Pancreas (tissue), 10 donors: ENCODE measurements at regions not wholly inside any gene's neighbourhood (a gene's known extent, or its start where the extent isn't known, plus 50 kb on each side); places are given as distances from the start of the nearest gene placed in this dataset.

Experiments
- ATAC-seq, 4 donors: fragments of 200-7000 bp; cut with Tn5 transposase; one replicate each; pipeline versions ENCODE4 v1.8.0 to v1.9.1; 2020; ENCODE audit warnings: mild to moderate bottlenecking in 4 of 4, moderate library complexity in 4 of 4
- DNase-seq, 6 donors: peaks; one replicate each; pipeline ENCODE4 v3.0.0-alpha.2; 2020
- FAIRE-seq: peaks from 2 replicates; lab custom pipeline; 2012; peaks lifted over from hg19 to GRCh38; lab: Jason Lieb, UNC
- H3K27ac ChIP-seq, 4 donors: fragments of 200-600 bp; sonication (generic); 1 replicate in 3 of 4; 2 replicates in 1 of 4; pipeline versions ENCODE4 v1.5.0 to v1.8.0; 2020
- H3K27me3 ChIP-seq, 4 donors: fragments of 200-600 bp; one replicate each; pipeline ENCODE4 v1.8.0; 2021
- H3K36me3 ChIP-seq, 3 donors: fragments of 200-600 bp; sonication (generic) in 1 of 3; one replicate each; pipeline versions ENCODE4 v1.5.0 to v1.8.0; 2020 to 2021
- H3K4me1 ChIP-seq, 3 donors: fragments of 200-600 bp; one replicate each; pipeline ENCODE4 v1.8.0; 2021
- H3K4me3 ChIP-seq, 4 donors: fragments of 200-600 bp; sonication (generic) in 2 of 4; one replicate each; pipeline versions ENCODE4 v1.5.0 to v1.8.0; 2020 to 2021
- H3K9me3 ChIP-seq, 4 donors: fragments of 200-600 bp; one replicate each; pipeline ENCODE4 v1.8.0; 2021
- WGBS, 2 donors: extraction: QIAGEN DNeasy Blood & Tissue Kit; methylation state at CpG; one replicate each; pipeline ENCODE4 v1.1.7; 2013; 5-methylcytosine and 5-hydroxymethylcytosine counted together
- intact Hi-C, 3 donors: fragments of 100-400 bp; cut with DNase I; formaldehyde crosslinking; loops; one replicate each; pipeline versions ENCODE4 v1.11.1 to v1.14.2; 2022
- TF ChIP-seq, protein P1 (sequence below), 4 donors: fragments of 200-600 bp; sonication (generic) in 3 of 4; IDR thresholded peaks; one replicate each; pipeline versions ENCODE4 v1.5.0 to v1.8.0; 2021; ENCODE audit warnings: antibody characterized with exemption in 4 of 4
- donor health status: healthy with polysubstance abuse.
- donor health status: DM: no; HTN: no; CAD: no; lungs with moderate emphysema.
- donor health status: DM: no; HTN: no; CAD: no.
- donor health status: control.
- donor health status: control.
- donor health status: Bipolar disorder and iron deficiency.
- donor health status: DM: yes; HTN: yes; CAD: no.
- donor health status: DM: no; HTN: no; CAD: no.
- donor health status: DM: no; HTN: no; CAD: no.
- donor health status: DM: yes; HTN: yes; CAD: no.

DNA sequence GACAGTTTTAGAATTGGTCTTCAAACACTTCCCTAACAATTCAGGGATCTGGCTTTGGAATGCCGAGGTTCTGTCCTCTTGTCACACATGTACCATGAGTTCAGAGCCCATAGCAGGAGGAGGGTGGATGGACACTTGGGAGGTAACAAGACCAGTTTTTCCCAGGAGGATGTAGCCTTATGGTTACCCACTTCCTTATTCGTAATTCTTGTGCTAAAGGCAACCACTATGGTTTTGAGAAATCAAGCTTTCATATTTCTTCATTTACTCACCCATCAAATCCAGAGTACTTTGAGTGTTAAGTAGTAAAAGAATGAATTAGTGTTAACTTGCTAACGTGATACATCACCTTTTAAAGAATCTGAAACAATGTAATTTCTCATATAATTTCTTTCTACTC, 479.6 kb upstream of the ALCAM start:
- H3K27me3 ChIP-seq, result no peaks in the 10 kb centered on the region
- 49 to 53% methylated on average over 3 of the region's 3 CpGs for WGBS, 2 donors

DNA sequence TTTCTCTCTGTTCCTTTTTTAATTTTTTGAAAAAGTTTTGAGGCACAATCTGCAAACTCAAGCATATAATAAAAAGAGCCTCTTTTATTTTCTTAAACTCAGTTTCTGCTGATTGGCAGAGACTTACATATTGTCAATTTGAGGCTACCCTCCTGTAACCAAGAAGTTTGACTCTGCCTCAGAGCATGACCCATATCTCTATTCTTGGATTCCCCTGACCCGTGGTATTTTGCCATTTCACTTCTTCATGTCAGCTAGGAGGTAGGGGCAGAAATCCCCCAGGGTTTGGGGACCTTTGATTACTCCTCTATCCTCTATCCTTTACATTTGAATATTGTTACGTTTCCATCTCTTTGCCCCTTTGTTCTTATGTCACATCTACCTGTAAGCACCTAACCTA, 479.1 kb upstream of the ALCAM start:
- whole genome bisulfite sequencing, 2 donors, result 57 to 61% methylated on average over 2 of the region's 2 CpGs
- intact Hi-C loops, result no loop called here
- Histone ChIP-seq H3K4me3 (no peak overlapping the region), H3K27me3 (no peaks in the 10 kb centered on the region), H3K36me3 (no peaks in the 10 kb centered on the region), H3K9me3 (no peaks in the 10 kb centered on the region), H3K4me1 (no peaks in the 10 kb centered on the region), H3K27ac (no peak overlapping the region)
- DNase-seq, result no peak
- ATAC-seq, result no peak
- FAIRE-seq, result no peak
- TF ChIP-seq, protein P1, sequence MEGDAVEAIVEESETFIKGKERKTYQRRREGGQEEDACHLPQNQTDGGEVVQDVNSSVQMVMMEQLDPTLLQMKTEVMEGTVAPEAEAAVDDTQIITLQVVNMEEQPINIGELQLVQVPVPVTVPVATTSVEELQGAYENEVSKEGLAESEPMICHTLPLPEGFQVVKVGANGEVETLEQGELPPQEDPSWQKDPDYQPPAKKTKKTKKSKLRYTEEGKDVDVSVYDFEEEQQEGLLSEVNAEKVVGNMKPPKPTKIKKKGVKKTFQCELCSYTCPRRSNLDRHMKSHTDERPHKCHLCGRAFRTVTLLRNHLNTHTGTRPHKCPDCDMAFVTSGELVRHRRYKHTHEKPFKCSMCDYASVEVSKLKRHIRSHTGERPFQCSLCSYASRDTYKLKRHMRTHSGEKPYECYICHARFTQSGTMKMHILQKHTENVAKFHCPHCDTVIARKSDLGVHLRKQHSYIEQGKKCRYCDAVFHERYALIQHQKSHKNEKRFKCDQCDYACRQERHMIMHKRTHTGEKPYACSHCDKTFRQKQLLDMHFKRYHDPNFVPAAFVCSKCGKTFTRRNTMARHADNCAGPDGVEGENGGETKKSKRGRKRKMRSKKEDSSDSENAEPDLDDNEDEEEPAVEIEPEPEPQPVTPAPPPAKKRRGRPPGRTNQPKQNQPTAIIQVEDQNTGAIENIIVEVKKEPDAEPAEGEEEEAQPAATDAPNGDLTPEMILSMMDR (IDR thresholded peaks at IDR 0.05), result no peak

More for the DNA sequence above, 479.6 kb upstream of the ALCAM start:
- no peak overlapping the region for H3K4me3 ChIP-seq
- intact Hi-C loops, result no loop called here
- H3K9me3 ChIP-seq, result no peaks in the 10 kb centered on the region
- FAIRE-seq, result no peak
- no peak overlapping the region for H3K27ac ChIP-seq
- no peaks in the 10 kb centered on the region for H3K36me3 ChIP-seq
- no peak for DNase-seq
- ATAC-seq, result no peak
- no peaks in the 10 kb centered on the region for H3K4me1 ChIP-seq
- TF ChIP-seq, protein P1 (IDR thresholded peaks at IDR 0.05), result no peak

DNA sequence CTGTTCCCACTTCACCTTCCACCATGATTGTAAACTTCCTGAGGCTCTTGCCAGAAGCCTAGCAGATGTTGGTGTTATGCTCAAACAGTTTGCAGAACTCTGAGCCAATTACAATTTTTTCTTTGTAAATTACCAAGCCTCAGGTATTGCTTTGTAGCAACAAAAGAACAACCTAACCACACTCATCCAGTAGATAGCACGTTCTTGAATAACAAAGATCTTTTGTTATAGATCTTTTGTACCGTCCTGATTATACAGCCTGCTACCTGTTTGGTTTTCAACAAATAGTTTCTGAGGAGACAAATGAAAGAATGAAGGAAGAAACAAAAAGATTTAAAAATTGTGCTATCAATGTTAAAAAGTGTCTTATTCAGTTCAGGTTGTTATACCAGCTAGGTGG, 474.7 kb upstream of the ALCAM start:
- no peak for DNase-seq
- TF ChIP-seq, protein P1 (IDR thresholded peaks at IDR 0.05), result no peak
- no peak overlapping the region for H3K4me3 ChIP-seq
- WGBS, 2 donors, result 57 to 62% methylated on average over 2 of the region's 2 CpGs
- no peaks in the 10 kb centered on the region for H3K4me1 ChIP-seq
- no peaks in the 10 kb centered on the region for H3K9me3 ChIP-seq
- no peak for ATAC-seq
- H3K27me3 ChIP-seq, result no peaks in the 10 kb centered on the region
- no peak for FAIRE-seq
- H3K27ac ChIP-seq, result no peak overlapping the region
- H3K36me3 ChIP-seq, result no peaks in the 10 kb centered on the region
- intact Hi-C loops, result no loop called here

DNA sequence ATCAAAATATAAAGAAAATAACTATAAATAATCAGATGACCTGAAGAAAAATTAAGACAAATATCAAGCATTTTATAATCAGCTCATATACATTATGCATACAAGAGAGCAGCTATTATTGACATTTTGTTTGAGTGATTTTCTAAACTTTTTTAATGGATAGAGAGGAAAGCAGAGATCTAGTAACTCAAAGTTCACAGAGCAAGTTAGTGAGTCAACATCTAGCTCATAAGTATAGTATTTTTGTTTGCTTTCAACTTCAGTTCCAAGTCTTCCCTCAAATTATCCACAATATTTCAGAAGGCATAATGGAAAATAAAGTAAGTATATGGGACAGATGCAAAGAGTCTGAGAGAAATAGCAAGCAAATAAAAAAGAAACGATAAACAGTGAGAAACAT, 470.1 kb upstream of the ALCAM start:
- H3K36me3 ChIP-seq, result no peaks in the 10 kb centered on the region
- 73 to 75% methylated on average over 1 of the region's 1 CpG for WGBS, 2 donors
- H3K27me3 ChIP-seq, result no peaks in the 10 kb centered on the region
- TF ChIP-seq, protein P1 (IDR thresholded peaks at IDR 0.05), result no peak
- H3K4me1 ChIP-seq, result no peaks in the 10 kb centered on the region
- intact Hi-C loops, result no loop called here
- H3K4me3 ChIP-seq, result no peak overlapping the region
- ATAC-seq (no peak), FAIRE-seq (no peak), DNase-seq (no peak)
- H3K27ac ChIP-seq, result no peak overlapping the region
- H3K9me3 ChIP-seq, result no peaks in the 10 kb centered on the region

DNA sequence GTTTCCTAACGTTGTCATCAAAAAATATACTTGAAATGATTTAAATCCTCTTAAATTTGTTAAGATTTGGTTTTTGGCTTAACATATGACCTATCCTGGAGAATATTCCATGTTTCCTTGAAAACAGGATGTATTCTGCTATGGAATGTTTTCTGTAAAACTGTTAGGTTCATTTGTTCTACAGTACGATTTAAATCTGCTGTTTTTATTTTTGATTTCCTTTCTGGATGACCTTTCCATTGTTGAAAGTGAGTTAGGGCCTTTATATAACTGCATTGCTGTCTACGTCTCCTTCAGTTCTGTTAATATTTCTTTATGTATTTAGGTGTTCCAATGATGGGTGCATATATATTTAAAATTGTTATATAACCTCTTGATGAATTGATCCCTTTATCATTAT, 465.3 kb upstream of the ALCAM start:
- no peaks in the 10 kb centered on the region for H3K36me3 ChIP-seq
- intact Hi-C loops, result no loop called here
- 59 to 77% methylated on average over 3 of the region's 3 CpGs for WGBS, 2 donors
- H3K27me3 ChIP-seq, result no peaks in the 10 kb centered on the region
- H3K4me1 ChIP-seq, result no peaks in the 10 kb centered on the region
- TF ChIP-seq, protein P1 (IDR thresholded peaks at IDR 0.05), result no peak
- FAIRE-seq, result no peak
- no peak for ATAC-seq
- no peak overlapping the region for H3K4me3 ChIP-seq
- DNase-seq, result no peak
- no peak overlapping the region for H3K27ac ChIP-seq
- no peaks in the 10 kb centered on the region for H3K9me3 ChIP-seq
